ENCODE measurements at regions not wholly inside any gene's neighbourhood (a gene's known extent, or its start where the extent isn't known, plus 50 kb on each side); places are given as distances from the start of the nearest gene placed in this dataset.

DNA sequence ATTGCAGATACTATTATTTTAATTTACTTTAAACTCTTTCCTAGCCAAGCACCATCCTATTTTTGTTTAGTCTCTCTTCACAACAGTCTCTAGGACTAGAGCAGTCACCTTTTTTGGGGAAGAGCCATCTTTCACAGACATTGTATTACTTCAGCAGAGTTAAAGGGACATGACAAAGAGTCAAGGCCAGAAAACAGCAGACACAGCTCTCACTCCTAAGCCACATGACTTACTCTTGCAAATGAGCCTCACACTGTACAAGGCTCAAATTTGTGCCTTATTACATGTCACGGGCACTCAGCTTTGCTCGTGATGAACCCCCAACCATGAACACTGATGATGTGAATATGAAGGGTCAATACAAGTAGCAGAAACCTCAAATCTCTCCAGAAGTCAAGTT, 104.3 kb downstream of the ZNF608 start:
- no peak for TF ChIP-seq SP1 (IDR thresholded peaks at IDR 0.05)
- TF ChIP-seq, protein P1, sequence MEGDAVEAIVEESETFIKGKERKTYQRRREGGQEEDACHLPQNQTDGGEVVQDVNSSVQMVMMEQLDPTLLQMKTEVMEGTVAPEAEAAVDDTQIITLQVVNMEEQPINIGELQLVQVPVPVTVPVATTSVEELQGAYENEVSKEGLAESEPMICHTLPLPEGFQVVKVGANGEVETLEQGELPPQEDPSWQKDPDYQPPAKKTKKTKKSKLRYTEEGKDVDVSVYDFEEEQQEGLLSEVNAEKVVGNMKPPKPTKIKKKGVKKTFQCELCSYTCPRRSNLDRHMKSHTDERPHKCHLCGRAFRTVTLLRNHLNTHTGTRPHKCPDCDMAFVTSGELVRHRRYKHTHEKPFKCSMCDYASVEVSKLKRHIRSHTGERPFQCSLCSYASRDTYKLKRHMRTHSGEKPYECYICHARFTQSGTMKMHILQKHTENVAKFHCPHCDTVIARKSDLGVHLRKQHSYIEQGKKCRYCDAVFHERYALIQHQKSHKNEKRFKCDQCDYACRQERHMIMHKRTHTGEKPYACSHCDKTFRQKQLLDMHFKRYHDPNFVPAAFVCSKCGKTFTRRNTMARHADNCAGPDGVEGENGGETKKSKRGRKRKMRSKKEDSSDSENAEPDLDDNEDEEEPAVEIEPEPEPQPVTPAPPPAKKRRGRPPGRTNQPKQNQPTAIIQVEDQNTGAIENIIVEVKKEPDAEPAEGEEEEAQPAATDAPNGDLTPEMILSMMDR (IDR thresholded peaks at IDR 0.05; ENCODE audit: low read depth, low read length, missing input control), result no peak
- no peak for TF ChIP-seq TAF1 (conservative IDR thresholded peaks at IDR 0.05)
- TF ChIP-seq, protein P2, sequence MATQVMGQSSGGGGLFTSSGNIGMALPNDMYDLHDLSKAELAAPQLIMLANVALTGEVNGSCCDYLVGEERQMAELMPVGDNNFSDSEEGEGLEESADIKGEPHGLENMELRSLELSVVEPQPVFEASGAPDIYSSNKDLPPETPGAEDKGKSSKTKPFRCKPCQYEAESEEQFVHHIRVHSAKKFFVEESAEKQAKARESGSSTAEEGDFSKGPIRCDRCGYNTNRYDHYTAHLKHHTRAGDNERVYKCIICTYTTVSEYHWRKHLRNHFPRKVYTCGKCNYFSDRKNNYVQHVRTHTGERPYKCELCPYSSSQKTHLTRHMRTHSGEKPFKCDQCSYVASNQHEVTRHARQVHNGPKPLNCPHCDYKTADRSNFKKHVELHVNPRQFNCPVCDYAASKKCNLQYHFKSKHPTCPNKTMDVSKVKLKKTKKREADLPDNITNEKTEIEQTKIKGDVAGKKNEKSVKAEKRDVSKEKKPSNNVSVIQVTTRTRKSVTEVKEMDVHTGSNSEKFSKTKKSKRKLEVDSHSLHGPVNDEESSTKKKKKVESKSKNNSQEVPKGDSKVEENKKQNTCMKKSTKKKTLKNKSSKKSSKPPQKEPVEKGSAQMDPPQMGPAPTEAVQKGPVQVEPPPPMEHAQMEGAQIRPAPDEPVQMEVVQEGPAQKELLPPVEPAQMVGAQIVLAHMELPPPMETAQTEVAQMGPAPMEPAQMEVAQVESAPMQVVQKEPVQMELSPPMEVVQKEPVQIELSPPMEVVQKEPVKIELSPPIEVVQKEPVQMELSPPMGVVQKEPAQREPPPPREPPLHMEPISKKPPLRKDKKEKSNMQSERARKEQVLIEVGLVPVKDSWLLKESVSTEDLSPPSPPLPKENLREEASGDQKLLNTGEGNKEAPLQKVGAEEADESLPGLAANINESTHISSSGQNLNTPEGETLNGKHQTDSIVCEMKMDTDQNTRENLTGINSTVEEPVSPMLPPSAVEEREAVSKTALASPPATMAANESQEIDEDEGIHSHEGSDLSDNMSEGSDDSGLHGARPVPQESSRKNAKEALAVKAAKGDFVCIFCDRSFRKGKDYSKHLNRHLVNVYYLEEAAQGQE (IDR thresholded peaks at IDR 0.05), result no peak
- peak in 1 of 2 donors; percentile 32 for TF ChIP-seq RAD21 (IDR thresholded peaks at IDR 0.05)
- TF ChIP-seq FOXA1 (IDR thresholded peaks at IDR 0.05), result no peak
- TF ChIP-seq, protein P3, sequence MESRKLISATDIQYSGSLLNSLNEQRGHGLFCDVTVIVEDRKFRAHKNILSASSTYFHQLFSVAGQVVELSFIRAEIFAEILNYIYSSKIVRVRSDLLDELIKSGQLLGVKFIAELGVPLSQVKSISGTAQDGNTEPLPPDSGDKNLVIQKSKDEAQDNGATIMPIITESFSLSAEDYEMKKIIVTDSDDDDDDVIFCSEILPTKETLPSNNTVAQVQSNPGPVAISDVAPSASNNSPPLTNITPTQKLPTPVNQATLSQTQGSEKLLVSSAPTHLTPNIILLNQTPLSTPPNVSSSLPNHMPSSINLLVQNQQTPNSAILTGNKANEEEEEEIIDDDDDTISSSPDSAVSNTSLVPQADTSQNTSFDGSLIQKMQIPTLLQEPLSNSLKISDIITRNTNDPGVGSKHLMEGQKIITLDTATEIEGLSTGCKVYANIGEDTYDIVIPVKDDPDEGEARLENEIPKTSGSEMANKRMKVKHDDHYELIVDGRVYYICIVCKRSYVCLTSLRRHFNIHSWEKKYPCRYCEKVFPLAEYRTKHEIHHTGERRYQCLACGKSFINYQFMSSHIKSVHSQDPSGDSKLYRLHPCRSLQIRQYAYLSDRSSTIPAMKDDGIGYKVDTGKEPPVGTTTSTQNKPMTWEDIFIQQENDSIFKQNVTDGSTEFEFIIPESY (IDR thresholded peaks at IDR 0.05), result no peak
- TF ChIP-seq GABPA (IDR thresholded peaks at IDR 0.05 in 1 of 2, conservative IDR thresholded peaks at IDR 0.05 in 1 of 2), result no peak
- TF ChIP-seq NR2F2 (IDR thresholded peaks at IDR 0.05), result no peak
- TF ChIP-seq JUND (IDR thresholded peaks at IDR 0.05), result no peak
- TF ChIP-seq HNF4G (IDR thresholded peaks at IDR 0.05), result no peak
- TF ChIP-seq, protein P4, sequence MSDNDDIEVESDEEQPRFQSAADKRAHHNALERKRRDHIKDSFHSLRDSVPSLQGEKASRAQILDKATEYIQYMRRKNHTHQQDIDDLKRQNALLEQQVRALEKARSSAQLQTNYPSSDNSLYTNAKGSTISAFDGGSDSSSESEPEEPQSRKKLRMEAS (IDR thresholded peaks at IDR 0.05), result no peak
